ENCODE measurements at regions not wholly inside any gene's neighbourhood (a gene's known extent, or its start where the extent isn't known, plus 50 kb on each side); places are given as distances from the start of the nearest gene placed in this dataset.
A peak's percentile ranks its signal among the peaks of the same experiment; 100 is the strongest.

GRCh38 chr9:108138516-108138915 is 648.9 kb upstream of the KLF4 start:
- no peak for TF ChIP-seq CTCF (IDR thresholded peaks at IDR 0.05; ENCODE audit: low read depth, low read length)
- Histone ChIP-seq H3K9me3 (ENCODE audit: low read depth) (no peaks in the 10 kb centered on the region), H3K27ac (no peak overlapping the region), H3K36me3 (no peaks in the 10 kb centered on the region), H3K4me3 (no peak overlapping the region), H3K4me1 (ENCODE audit: low read depth) (no peaks in the 10 kb centered on the region), H3K27me3 (no peaks in the 10 kb centered on the region)
- DNase-seq (ENCODE audit: low read depth in 1 of 2, low spot score in 1 of 2) = no peak

- Histone ChIP-seq H3K36me3 (no peaks in the 10 kb centered on the region), H3K27ac (no peak overlapping the region), H3K9me3 (ENCODE audit: low read depth) (no peaks in the 10 kb centered on the region), H3K4me1 (ENCODE audit: low read depth) (no peaks in the 10 kb centered on the region), H3K4me3 (no peak overlapping the region), H3K27me3 (no peaks in the 10 kb centered on the region)
- no peak for TF ChIP-seq CTCF (IDR thresholded peaks at IDR 0.05; ENCODE audit: low read depth, low read length)
- DNase-seq (ENCODE audit: low read depth in 1 of 2, low spot score in 1 of 2) = peak in 1 of 2 donors; percentile 30
These were observed 647.1 kb upstream of the KLF4 start for GRCh38 chr9:108136656-108137055.

- no peak overlapping the region for H3K4me3 ChIP-seq
- no peaks in the 10 kb centered on the region for H3K36me3 ChIP-seq
- no peak for TF ChIP-seq CTCF (IDR thresholded peaks at IDR 0.05; ENCODE audit: low read depth, low read length)
- H3K4me1 ChIP-seq (ENCODE audit: low read depth) = no peaks in the 10 kb centered on the region
- DNase-seq (ENCODE audit: low read depth in 1 of 2, low spot score in 1 of 2) = no peak
- no peaks in the 10 kb centered on the region for H3K27me3 ChIP-seq
- H3K9me3 ChIP-seq (ENCODE audit: low read depth) = no peaks in the 10 kb centered on the region
- H3K27ac ChIP-seq = no peak overlapping the region
These were observed 645.0 kb upstream of the KLF4 start for GRCh38 chr9:108134486-108135128.

- no peak for TF ChIP-seq CTCF (IDR thresholded peaks at IDR 0.05; ENCODE audit: low read depth, low read length)
These were observed 644.1 kb upstream of the KLF4 start for GRCh38 chr9:108133680-108134079.

GRCh38 chr9:108133101-108133500 is 643.5 kb upstream of the KLF4 start:
- TF ChIP-seq CTCF (IDR thresholded peaks at IDR 0.05; ENCODE audit: low read depth, low read length) = no peak

More at GRCh38 chr9:108133680-108134079, 644.1 kb upstream of the KLF4 start:
- Histone ChIP-seq H3K27me3 (no peaks in the 10 kb centered on the region), H3K4me1 (ENCODE audit: low read depth) (no peaks in the 10 kb centered on the region), H3K4me3 (no peak overlapping the region), H3K27ac (no peak overlapping the region), H3K9me3 (ENCODE audit: low read depth) (no peaks in the 10 kb centered on the region), H3K36me3 (no peaks in the 10 kb centered on the region)
- no peak for DNase-seq (ENCODE audit: low read depth in 1 of 2, low spot score in 1 of 2)

More at GRCh38 chr9:108133101-108133500, 643.5 kb upstream of the KLF4 start:
- H3K4me3 ChIP-seq = no peak overlapping the region
- H3K27me3 ChIP-seq = no peaks in the 10 kb centered on the region
- H3K9me3 ChIP-seq (ENCODE audit: low read depth) = no peaks in the 10 kb centered on the region
- no peak for DNase-seq (ENCODE audit: low read depth in 1 of 2, low spot score in 1 of 2)
- H3K27ac ChIP-seq = no peak overlapping the region
- H3K36me3 ChIP-seq = no peaks in the 10 kb centered on the region
- H3K4me1 ChIP-seq (ENCODE audit: low read depth) = no peaks in the 10 kb centered on the region
